ENCODE measurements at regions not wholly inside any gene's neighbourhood (a gene's known extent, or its start where the extent isn't known, plus 50 kb on each side); places are given as distances from the start of the nearest gene placed in this dataset.

DNA sequence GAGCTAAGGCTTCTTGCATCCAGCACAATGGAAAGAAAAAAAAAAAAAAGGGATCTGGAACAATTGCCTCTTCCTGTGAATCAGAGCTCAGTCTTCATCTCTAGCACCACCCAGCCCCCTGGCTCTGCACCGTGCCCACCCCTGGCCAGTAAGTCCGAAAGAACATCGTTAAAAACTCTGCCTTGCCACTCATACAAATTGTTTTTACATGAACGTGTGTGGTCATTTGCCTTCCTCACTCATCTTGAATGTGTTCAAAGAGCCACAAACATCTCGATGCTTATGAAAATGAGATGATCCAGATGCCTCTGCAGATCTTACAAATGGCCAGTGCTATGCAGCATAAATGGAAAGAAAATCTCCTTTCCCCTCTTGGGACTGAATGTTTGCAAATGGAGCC, 400.0 kb upstream of the PPP2R3A start:
- WGBS (ENCODE audit: insufficient coverage, low coverage, missing lambda C conversion rate), result 5% methylated on average over 5 of the region's 5 CpGs
- BruUV-seq (replicated peaks), result no TSS peak

More for the DNA sequence above, 400.0 kb upstream of the PPP2R3A start:
- FAIRE-seq, result no peak
- Histone ChIP-seq H3K36me3 (ENCODE audit: control insufficient read depth, insufficient read depth, low read length) (no peaks in the 10 kb centered on the region), H2AFZ (ENCODE audit: low read depth, low read length) (no peak overlapping the region), H3K27me3 (ENCODE audit: control insufficient read depth in 2 of 2, insufficient read depth in 2 of 2, low read length in 2 of 2) (no peaks in the 10 kb centered on the region), H3K4me3 (no peak overlapping the region), H4K20me1 (replicated peaks; ENCODE audit: control insufficient read depth, insufficient read depth, low read length) (no peaks in the 10 kb centered on the region), H3K9me1 (ENCODE audit: control insufficient read depth, insufficient read depth, low read length) (no peaks in the 10 kb centered on the region), H3K9me3 (replicated peaks; ENCODE audit: control insufficient read depth, insufficient read depth, low read depth, low read length) (no peaks in the 10 kb centered on the region), H3K27ac (ENCODE audit: extremely low read depth, low read depth, low read length) (no peak overlapping the region), H3K4me2 (ENCODE audit: insufficient read depth, low read length) (no peak overlapping the region), H3K4me1 (replicated peaks in 1 of 2; ENCODE audit: control insufficient read depth in 2 of 2, insufficient read depth in 2 of 2, low read length in 2 of 2) (no peaks in the 10 kb centered on the region; a peak in 1 of 5 replicates), H3K79me2 (ENCODE audit: control insufficient read depth, insufficient read depth, low read length) (no peaks in the 10 kb centered on the region), H3K9ac (ENCODE audit: insufficient read depth in 1 of 2, low read depth in 2 of 2, low read length in 2 of 2) (no peak overlapping the region)
- in situ Hi-C loops (cut with MboI), result no loop called here
- no peak for DNase-seq (ENCODE audit: extremely low read depth in 1 of 4, low spot score in 3 of 4)
- ATAC-seq, result no peak
- CTCF ChIA-PET (ENCODE audit: low intra/inter-chr PET ratio), result no interaction called here
- POLR2A ChIA-PET, result no interaction called here
- intact Hi-C loops (cut with micrococcal nuclease), result no loop called here
- TF ChIP-seq RB1 (IDR thresholded peaks at IDR 0.05; ENCODE audit: low read depth) (no peak), MTF1 (CRISPR knock-in tag; IDR thresholded peaks at IDR 0.05; ENCODE audit: borderline replicate concordance) (no peak), IRF2 (CRISPR knock-in tag; IDR thresholded peaks at IDR 0.05) (no peak), NCOA2 (IDR thresholded peaks at IDR 0.05; ENCODE audit: partially characterized antibody in 2 of 2) (no peak), THAP12 (CRISPR knock-in tag; IDR thresholded peaks at IDR 0.05) (no peak)
- TF ChIP-seq, protein P1, sequence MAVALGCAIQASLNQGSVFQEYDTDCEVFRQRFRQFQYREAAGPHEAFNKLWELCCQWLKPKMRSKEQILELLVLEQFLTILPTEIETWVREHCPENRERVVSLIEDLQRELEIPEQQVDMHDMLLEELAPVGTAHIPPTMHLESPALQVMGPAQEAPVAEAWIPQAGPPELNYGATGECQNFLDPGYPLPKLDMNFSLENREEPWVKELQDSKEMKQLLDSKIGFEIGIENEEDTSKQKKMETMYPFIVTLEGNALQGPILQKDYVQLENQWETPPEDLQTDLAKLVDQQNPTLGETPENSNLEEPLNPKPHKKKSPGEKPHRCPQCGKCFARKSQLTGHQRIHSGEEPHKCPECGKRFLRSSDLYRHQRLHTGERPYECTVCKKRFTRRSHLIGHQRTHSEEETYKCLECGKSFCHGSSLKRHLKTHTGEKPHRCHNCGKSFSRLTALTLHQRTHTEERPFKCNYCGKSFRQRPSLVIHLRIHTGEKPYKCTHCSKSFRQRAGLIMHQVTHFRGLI (CRISPR knock-in tag; IDR thresholded peaks at IDR 0.05), result no peak

Measured in K562 (cell line).